Lower lobe of right lung (tissue), 2 donors: ENCODE measurements at regions not wholly inside any gene's neighbourhood (a gene's known extent, or its start where the extent isn't known, plus 50 kb on each side); places are given as distances from the start of the nearest gene placed in this dataset.

Experiments
- ATAC-seq, 2 donors: fragments of 200-7000 bp; cut with Tn5 transposase; one replicate each; pipeline ENCODE4 v1.9.1; 2020 to 2022; ENCODE audit warnings: mild to moderate bottlenecking in 2 of 2, moderate library complexity in 2 of 2
- DNase-seq: peaks from one replicate; pipeline ENCODE4 v3.0.0-alpha.2; 2020
- H3K27ac ChIP-seq: fragments of 200-600 bp; one replicate; pipeline ENCODE4 v1.8.0; 2022
- H3K27me3 ChIP-seq: fragments of 200-600 bp; one replicate; pipeline ENCODE4 v1.8.0; 2022; ENCODE audit warnings: low read depth
- H3K36me3 ChIP-seq: fragments of 200-600 bp; one replicate; pipeline ENCODE4 v1.8.0; 2022; ENCODE audit warnings: mild to moderate bottlenecking
- H3K4me1 ChIP-seq: fragments of 200-600 bp; one replicate; pipeline ENCODE4 v1.8.0; 2022
- H3K4me3 ChIP-seq: fragments of 200-600 bp; one replicate; pipeline ENCODE4 v1.8.0; 2022; ENCODE audit warnings: mild to moderate bottlenecking
- H3K9me3 ChIP-seq: fragments of 200-600 bp; one replicate; pipeline ENCODE4 v1.8.0; 2022
- intact Hi-C: fragments of 100-400 bp; cut with DNase I; formaldehyde crosslinking; loops from one replicate; pipeline ENCODE4 v1.11.0; 2022
- TF ChIP-seq, protein P1 (sequence below): fragments of 200-600 bp; IDR thresholded peaks from one replicate; pipeline ENCODE4 v1.8.0; 2022; ENCODE audit warnings: antibody characterized with exemption, mild to moderate bottlenecking
- donor health status: DM: no; HTN: yes; CAD: no; lungs with severe emphysema.

DNA sequence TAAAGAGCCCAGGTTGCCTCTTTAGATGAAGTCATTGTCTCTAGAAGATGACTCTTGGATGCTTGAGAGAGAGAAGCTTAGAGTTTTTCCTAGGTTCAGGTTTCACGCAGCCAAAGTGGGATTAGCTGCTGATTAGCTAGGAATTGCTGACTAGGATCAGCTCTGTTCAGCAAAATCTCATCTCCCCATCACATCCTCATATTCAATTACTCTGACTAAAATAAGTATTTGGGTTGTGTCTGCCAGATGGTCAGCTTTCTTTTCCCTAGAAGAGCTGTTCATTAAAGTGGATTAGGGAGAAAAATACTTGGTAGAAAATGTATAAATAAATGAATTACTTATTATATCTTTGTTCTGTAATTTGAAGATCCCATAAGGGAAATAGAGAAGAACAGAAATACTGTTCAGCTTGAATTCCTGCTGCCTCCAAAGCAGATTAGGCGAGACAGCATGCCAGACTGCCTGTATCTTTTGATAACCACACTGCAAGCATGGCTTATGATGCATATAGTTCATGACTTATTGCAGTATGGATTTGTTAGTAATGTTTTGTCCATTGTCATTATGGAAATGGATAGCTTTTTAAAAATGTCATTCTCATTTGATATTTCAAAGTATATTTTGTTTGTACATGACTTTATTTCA lies 184.8 kb upstream of the CD180 start:
- TF ChIP-seq, protein P1, sequence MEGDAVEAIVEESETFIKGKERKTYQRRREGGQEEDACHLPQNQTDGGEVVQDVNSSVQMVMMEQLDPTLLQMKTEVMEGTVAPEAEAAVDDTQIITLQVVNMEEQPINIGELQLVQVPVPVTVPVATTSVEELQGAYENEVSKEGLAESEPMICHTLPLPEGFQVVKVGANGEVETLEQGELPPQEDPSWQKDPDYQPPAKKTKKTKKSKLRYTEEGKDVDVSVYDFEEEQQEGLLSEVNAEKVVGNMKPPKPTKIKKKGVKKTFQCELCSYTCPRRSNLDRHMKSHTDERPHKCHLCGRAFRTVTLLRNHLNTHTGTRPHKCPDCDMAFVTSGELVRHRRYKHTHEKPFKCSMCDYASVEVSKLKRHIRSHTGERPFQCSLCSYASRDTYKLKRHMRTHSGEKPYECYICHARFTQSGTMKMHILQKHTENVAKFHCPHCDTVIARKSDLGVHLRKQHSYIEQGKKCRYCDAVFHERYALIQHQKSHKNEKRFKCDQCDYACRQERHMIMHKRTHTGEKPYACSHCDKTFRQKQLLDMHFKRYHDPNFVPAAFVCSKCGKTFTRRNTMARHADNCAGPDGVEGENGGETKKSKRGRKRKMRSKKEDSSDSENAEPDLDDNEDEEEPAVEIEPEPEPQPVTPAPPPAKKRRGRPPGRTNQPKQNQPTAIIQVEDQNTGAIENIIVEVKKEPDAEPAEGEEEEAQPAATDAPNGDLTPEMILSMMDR = no peak
- Histone ChIP-seq H3K36me3 (no peaks in the 10 kb centered on the region), H3K4me1 (no peaks in the 10 kb centered on the region), H3K27me3 (no peaks in the 10 kb centered on the region), H3K9me3 (no peaks in the 10 kb centered on the region), H3K4me3 (no peak overlapping the region), H3K27ac (no peak overlapping the region)
- no peak for DNase-seq
- intact Hi-C loops = no loop called here
- ATAC-seq = no peak

DNA sequence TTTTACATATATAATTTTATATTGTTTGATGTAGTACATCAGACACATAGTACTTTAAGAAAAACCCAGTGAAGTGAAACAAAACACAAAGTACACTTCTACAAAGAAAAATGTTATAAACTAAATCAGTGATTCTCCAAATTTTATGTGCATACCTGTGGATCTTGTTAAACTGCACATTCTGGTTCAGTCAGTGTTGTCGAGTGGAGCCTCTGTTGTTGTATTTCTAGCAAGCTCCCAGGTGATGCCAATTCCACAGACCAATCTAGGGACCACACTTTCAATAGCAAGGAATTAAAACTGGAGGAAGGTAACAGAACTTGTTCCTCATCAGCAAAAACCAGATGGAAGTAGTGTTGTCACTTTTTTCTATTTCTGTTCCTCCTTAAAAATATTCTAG lies 183.8 kb upstream of the CD180 start:
- Histone ChIP-seq H3K27ac (no peak overlapping the region), H3K4me3 (no peak overlapping the region), H3K4me1 (no peaks in the 10 kb centered on the region), H3K36me3 (no peaks in the 10 kb centered on the region), H3K27me3 (no peaks in the 10 kb centered on the region), H3K9me3 (no peaks in the 10 kb centered on the region)
- intact Hi-C loops = no loop called here
- TF ChIP-seq, protein P1 = no peak
- no peak for ATAC-seq
- no peak for DNase-seq

DNA sequence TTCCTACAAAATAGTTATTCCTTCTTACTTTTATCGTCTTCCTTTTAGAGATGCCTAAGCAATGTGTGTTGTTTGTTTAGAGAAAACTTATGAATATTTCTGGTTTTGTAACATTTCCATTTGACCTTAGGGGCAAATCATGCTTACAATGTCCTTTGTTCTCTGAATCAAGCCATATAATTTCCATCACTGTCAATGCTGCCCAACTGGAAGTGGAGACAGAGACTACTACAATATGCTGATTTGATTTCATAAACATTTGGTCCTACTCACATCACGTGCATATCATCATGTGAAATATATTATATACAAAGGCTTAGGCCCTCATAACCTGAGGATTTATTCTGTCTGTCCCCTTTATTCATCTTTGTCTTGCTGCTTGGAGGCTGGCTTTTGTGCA lies 183.2 kb upstream of the CD180 start:
- no peaks in the 10 kb centered on the region for H3K36me3 ChIP-seq
- TF ChIP-seq, protein P1 = no peak
- no peak overlapping the region for H3K4me3 ChIP-seq
- no peaks in the 10 kb centered on the region for H3K27me3 ChIP-seq
- intact Hi-C loops = no loop called here
- ATAC-seq = no peak
- no peak for DNase-seq
- H3K4me1 ChIP-seq = no peaks in the 10 kb centered on the region
- H3K27ac ChIP-seq = no peak overlapping the region
- H3K9me3 ChIP-seq = no peaks in the 10 kb centered on the region

DNA sequence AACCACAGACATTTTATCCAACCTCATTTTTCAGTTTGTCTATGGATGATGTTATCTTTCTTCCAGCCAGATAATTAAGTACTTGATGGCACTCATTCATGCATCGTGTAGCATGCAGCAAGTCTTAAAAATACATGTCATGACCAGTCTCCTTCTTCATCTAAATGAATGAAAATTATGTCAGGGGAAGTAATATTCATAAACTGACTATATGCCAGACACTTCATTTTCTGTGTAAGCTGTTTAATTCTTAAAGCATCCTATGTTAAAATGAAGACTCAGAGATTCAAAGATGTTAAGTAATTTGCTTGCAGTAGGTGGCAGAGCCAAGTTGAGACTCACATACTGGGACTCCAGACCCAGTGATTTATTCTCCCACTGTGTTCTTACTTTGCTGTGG lies 181.7 kb upstream of the CD180 start:
- no peak overlapping the region for H3K4me3 ChIP-seq
- H3K27ac ChIP-seq = no peak overlapping the region
- no peak for DNase-seq
- TF ChIP-seq, protein P1 = no peak
- no peaks in the 10 kb centered on the region for H3K36me3 ChIP-seq
- H3K27me3 ChIP-seq = no peaks in the 10 kb centered on the region
- no peaks in the 10 kb centered on the region for H3K4me1 ChIP-seq
- no peaks in the 10 kb centered on the region for H3K9me3 ChIP-seq
- intact Hi-C loops = no loop called here
- ATAC-seq = no peak

DNA sequence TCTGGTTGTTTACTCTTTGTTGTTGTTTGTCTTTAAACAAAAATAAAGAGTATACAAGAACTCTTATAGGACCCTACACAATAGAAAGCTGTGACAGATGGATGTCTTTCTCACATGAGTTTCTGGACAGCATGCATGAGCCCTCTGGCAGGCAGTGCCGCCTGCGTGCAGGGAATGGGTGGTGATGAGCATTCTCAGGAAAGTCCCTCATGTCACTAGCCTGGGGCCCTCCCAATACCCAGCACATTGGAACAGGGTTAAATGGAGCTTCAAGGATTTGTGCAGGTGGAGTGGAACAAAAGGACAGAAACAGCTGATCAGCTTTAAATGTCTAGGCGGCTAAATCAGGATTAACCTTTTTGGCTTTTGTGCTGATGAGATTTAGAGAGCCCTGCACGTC lies 181.0 kb upstream of the CD180 start:
- ATAC-seq (no peak), DNase-seq (no peak)
- intact Hi-C loops = no loop called here
- H3K27ac ChIP-seq = no peak overlapping the region
- no peaks in the 10 kb centered on the region for H3K9me3 ChIP-seq
- H3K4me3 ChIP-seq = no peak overlapping the region
- no peaks in the 10 kb centered on the region for H3K27me3 ChIP-seq
- TF ChIP-seq, protein P1 = no peak
- no peaks in the 10 kb centered on the region for H3K36me3 ChIP-seq
- H3K4me1 ChIP-seq = no peaks in the 10 kb centered on the region
